KMS-11 (cell line): ENCODE measurements at regions not wholly inside any gene's neighbourhood (a gene's known extent, or its start where the extent isn't known, plus 50 kb on each side); places are given as distances from the start of the nearest gene placed in this dataset.

ENCODE experiments used
- H2AFZ ChIP-seq: fragments of 200-600 bp; sonication (generic); 2 replicates; pipeline ENCODE4 v1.6.1; 2016; ENCODE audit warnings: antibody characterized with exemption, mixed run types, low read depth
- H3K27ac ChIP-seq: fragments of 200-600 bp; sonication (generic); 2 replicates; pipeline ENCODE4 v1.6.1; 2016; ENCODE audit warnings: mild to moderate bottlenecking, mixed run types
- H3K27me3 ChIP-seq: fragments of 200-600 bp; sonication (generic); 2 replicates; pipeline ENCODE4 v1.6.1; 2017; ENCODE audit warnings: mild to moderate bottlenecking, low read depth, mixed run types, moderate library complexity; ENCODE audit not compliant: insufficient read depth
- H3K36me3 ChIP-seq: fragments of 200-600 bp; sonication (generic); 2 replicates; pipeline ENCODE4 v1.6.1; 2017; ENCODE audit warnings: mild to moderate bottlenecking, mixed run types; ENCODE audit not compliant: insufficient read depth
- H3K4me1 ChIP-seq: fragments of 200-600 bp; sonication (generic); 2 replicates; pipeline ENCODE4 v1.6.1; 2016; ENCODE audit warnings: mild to moderate bottlenecking, low read depth, mixed run types; ENCODE audit not compliant: poor library complexity, severe bottlenecking
- H3K4me2 ChIP-seq: fragments of 200-600 bp; sonication (generic); 2 replicates; pipeline ENCODE4 v1.7.0; 2016; ENCODE audit warnings: mild to moderate bottlenecking, mixed run types
- H3K4me3 ChIP-seq: fragments of 200-600 bp; sonication (generic); IDR thresholded peaks from 2 replicates; pipeline ENCODE4 v1.6.1; 2017; ENCODE audit warnings: low read depth, low read length, mixed read lengths; ENCODE audit not compliant: insufficient read depth
- H3K79me2 ChIP-seq: fragments of 200-600 bp; sonication (generic); 2 replicates; pipeline ENCODE4 v1.6.1; 2016; ENCODE audit warnings: low read depth, mixed run types; ENCODE audit not compliant: insufficient read depth
- H3K9ac ChIP-seq: fragments of 200-600 bp; sonication (generic); 2 replicates; pipeline ENCODE4 v1.6.1; 2016; ENCODE audit warnings: mild to moderate bottlenecking, mixed run types
- H4K20me1 ChIP-seq: fragments of 200-600 bp; sonication (generic); 2 replicates; pipeline ENCODE4 v1.6.1; 2016; ENCODE audit warnings: mild to moderate bottlenecking, mixed run types; ENCODE audit not compliant: insufficient read depth
- CTCF ChIP-seq: fragments of 200-600 bp; sonication (generic); conservative IDR thresholded peaks from 2 replicates; pipeline ENCODE4 v1.6.1; 2017; ENCODE audit warnings: low read depth, mild to moderate bottlenecking, antibody characterized with exemption, low read length, moderate library complexity, mixed read lengths

- no peaks in the 10 kb centered on the region for H3K79me2 ChIP-seq
- no peaks in the 10 kb centered on the region for H3K36me3 ChIP-seq
- H3K4me3 ChIP-seq, result no peak overlapping the region
- TF ChIP-seq CTCF, result no peak
- H3K9ac ChIP-seq, result no peak overlapping the region
- H4K20me1 ChIP-seq, result no peaks in the 10 kb centered on the region
- no peaks in the 10 kb centered on the region for H3K4me1 ChIP-seq
- H3K27me3 ChIP-seq, result no peaks in the 10 kb centered on the region
- no peak overlapping the region for H3K4me2 ChIP-seq
- H2AFZ ChIP-seq, result no peak overlapping the region
- no peak overlapping the region for H3K27ac ChIP-seq
Observed at GRCh38 chr2:142675398-142675797, 202.1 kb upstream of the KYNU start.

GRCh38 chr2:142673836-142674235 lies 203.6 kb upstream of the KYNU start:
- H4K20me1 ChIP-seq, result no peaks in the 10 kb centered on the region
- no peak overlapping the region for H3K4me2 ChIP-seq
- no peak overlapping the region for H2AFZ ChIP-seq
- H3K9ac ChIP-seq, result no peak overlapping the region
- no peaks in the 10 kb centered on the region for H3K36me3 ChIP-seq
- no peaks in the 10 kb centered on the region for H3K79me2 ChIP-seq
- TF ChIP-seq CTCF, result no peak
- no peak overlapping the region for H3K27ac ChIP-seq
- no peak overlapping the region for H3K4me3 ChIP-seq
- H3K4me1 ChIP-seq, result no peaks in the 10 kb centered on the region
- H3K27me3 ChIP-seq, result no peaks in the 10 kb centered on the region

DNA sequence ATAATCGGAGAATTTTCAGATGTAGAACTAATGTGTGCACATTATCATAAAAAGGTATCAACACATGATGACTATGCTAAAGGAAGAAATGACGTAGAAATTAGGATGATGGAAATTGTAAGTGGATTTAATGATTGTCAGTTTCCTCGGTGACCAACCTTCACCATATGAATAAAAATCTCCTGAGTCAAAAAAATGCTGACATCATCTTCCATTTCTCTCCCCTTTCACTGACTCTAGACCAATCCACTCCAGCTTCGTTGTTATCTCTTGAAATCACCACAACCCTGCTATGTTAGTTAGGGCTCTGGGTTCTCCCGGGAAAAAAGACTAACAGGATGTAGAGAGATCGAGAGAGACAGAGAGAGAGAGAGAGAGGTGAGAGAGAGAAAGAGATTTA lies 204.8 kb upstream of the KYNU start:
- H3K79me2 ChIP-seq, result no peaks in the 10 kb centered on the region
- no peak overlapping the region for H3K4me3 ChIP-seq
- no peaks in the 10 kb centered on the region for H3K4me1 ChIP-seq
- no peak for TF ChIP-seq CTCF
- no peak overlapping the region for H2AFZ ChIP-seq
- no peak overlapping the region for H3K4me2 ChIP-seq
- no peak overlapping the region for H3K9ac ChIP-seq
- no peaks in the 10 kb centered on the region for H4K20me1 ChIP-seq
- no peaks in the 10 kb centered on the region for H3K27me3 ChIP-seq
- no peaks in the 10 kb centered on the region for H3K36me3 ChIP-seq
- no peak overlapping the region for H3K27ac ChIP-seq

- Histone ChIP-seq H4K20me1 (no peaks in the 10 kb centered on the region), H3K4me2 (no peak overlapping the region)
Observed at GRCh38 chr2:142670362-142670761, 207.1 kb upstream of the KYNU start.

More at GRCh38 chr2:142670362-142670761, 207.1 kb upstream of the KYNU start:
- TF ChIP-seq CTCF, result no peak
- no peak overlapping the region for H3K9ac ChIP-seq
- H3K36me3 ChIP-seq, result no peaks in the 10 kb centered on the region
- no peak overlapping the region for H3K4me3 ChIP-seq
- H3K27ac ChIP-seq, result no peak overlapping the region
- no peaks in the 10 kb centered on the region for H3K4me1 ChIP-seq
- no peaks in the 10 kb centered on the region for H3K27me3 ChIP-seq
- no peak overlapping the region for H2AFZ ChIP-seq
- no peaks in the 10 kb centered on the region for H3K79me2 ChIP-seq
